ENCODE measurements at regions not wholly inside any gene's neighbourhood (a gene's known extent, or its start where the extent isn't known, plus 50 kb on each side); places are given as distances from the start of the nearest gene placed in this dataset.

DNA sequence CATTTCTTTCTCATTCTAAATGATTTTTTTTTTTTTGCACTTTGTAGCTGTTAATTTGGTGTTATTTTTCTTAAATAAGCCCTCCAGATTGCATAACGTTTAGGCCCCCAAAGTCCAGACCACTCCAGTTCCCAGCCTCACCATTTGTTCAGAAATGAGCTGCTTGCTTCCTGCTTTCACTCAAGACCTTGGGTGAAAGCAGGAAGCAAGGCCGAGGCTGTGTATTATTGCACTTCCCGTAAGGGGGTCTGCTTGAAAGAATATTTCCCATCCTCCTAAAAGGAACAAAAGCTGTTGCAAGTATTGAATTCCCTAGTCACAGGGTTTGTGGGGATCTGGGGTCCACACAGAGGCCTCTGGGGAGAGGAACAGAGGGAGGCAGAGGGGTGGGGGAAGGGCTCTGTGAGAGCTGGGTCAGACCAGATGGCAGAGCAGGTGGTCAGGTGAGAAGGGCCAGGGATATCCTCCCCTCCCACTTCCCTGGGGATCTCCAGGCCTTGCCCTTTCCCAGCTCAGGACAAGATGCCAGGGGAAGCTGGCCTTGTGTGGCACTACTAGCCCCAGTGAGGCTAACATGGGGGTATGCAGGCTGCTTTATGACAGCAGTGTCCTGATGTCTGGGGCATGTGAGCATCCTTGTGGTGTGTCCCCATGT is 51.6 kb upstream of the MYEOV start:
- no peak for DNase-seq (ENCODE audit: low spot score)
- no peak for FAIRE-seq

GRCh38 chr11:69243496-69244200 is 50.3 kb upstream of the MYEOV start:
- FAIRE-seq (no peak), DNase-seq (ENCODE audit: low spot score) (no peak)

Data from urothelium cell line (cell line).